Large intestine (tissue), 3 donors: ENCODE measurements at regions not wholly inside any gene's neighbourhood (a gene's known extent, or its start where the extent isn't known, plus 50 kb on each side); places are given as distances from the start of the nearest gene placed in this dataset.
"Not testable (repeated sequence)": the region's sequence is repeated elsewhere in the genome, so short reads cannot be mapped to it uniquely, and the experiment has no call there.

Source experiments
- DNase-seq, 2 donors: peaks; one replicate each; pipeline versions ENCODE4 v3.0.0 to v3.0.0-alpha.2; 2013
- H3K27ac ChIP-seq: one replicate; pipeline ENCODE4 v1.5.1; 2013; ENCODE audit warnings: low read length
- H3K27me3 ChIP-seq: 2 replicates; pipeline ENCODE4 v1.6.1; 2013; ENCODE audit warnings: low read length; ENCODE audit not compliant: control insufficient read depth, insufficient read depth
- H3K36me3 ChIP-seq: 2 replicates; pipeline ENCODE4 v1.6.1; 2013; ENCODE audit warnings: low read length; ENCODE audit not compliant: control insufficient read depth, insufficient read depth
- H3K4me1 ChIP-seq: one replicate; pipeline ENCODE4 v1.6.1; 2013; ENCODE audit warnings: low read length; ENCODE audit not compliant: control insufficient read depth, insufficient read depth
- H3K4me3 ChIP-seq: one replicate; pipeline ENCODE4 v1.5.1; 2013; ENCODE audit warnings: low read length
- H3K9me3 ChIP-seq: one replicate; pipeline ENCODE4 v1.6.1; 2013; ENCODE audit warnings: mild to moderate bottlenecking, low read depth, low read length, moderate library complexity; ENCODE audit not compliant: control insufficient read depth
- WGBS: methylation state at CpG from one replicate; pipeline ENCODE4 v1.1.5; 2013; ENCODE audit warnings: low lambda C conversion rate; ENCODE audit not compliant: insufficient coverage; 5-methylcytosine and 5-hydroxymethylcytosine counted together

DNA sequence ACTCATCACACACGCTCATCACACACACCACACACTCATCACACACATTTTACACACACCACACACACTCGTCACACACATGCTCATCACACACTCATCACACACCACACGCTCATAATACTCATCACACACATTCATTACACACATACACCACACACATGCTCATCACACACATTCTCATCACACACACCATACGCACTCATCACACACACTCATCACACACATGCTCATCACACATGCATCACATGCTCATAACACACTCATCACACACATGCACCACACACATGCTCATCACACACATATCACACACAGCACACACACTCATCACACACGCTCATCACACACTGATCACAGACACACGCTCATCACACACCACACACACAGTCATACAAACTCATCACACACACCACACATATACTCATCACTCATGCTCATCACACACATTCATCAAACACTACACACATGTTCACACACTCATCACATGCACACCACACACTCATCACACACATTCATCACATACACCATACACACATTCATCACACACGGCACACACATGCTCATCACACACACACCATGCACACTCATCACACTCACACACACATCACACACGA is 247.1 kb upstream of the SGCG start:
- no peaks in the 10 kb centered on the region for H3K27me3 ChIP-seq
- H3K36me3 ChIP-seq = no peaks in the 10 kb centered on the region
- H3K9me3 ChIP-seq = peaks cover 4% of the 10 kb centered on the region
- no peak overlapping the region for H3K27ac ChIP-seq
- H3K4me3 ChIP-seq = no peak overlapping the region
- WGBS = 100% methylated on average over 4 of the region's 8 CpGs
- no peak for DNase-seq
- no peaks in the 10 kb centered on the region for H3K4me1 ChIP-seq

DNA sequence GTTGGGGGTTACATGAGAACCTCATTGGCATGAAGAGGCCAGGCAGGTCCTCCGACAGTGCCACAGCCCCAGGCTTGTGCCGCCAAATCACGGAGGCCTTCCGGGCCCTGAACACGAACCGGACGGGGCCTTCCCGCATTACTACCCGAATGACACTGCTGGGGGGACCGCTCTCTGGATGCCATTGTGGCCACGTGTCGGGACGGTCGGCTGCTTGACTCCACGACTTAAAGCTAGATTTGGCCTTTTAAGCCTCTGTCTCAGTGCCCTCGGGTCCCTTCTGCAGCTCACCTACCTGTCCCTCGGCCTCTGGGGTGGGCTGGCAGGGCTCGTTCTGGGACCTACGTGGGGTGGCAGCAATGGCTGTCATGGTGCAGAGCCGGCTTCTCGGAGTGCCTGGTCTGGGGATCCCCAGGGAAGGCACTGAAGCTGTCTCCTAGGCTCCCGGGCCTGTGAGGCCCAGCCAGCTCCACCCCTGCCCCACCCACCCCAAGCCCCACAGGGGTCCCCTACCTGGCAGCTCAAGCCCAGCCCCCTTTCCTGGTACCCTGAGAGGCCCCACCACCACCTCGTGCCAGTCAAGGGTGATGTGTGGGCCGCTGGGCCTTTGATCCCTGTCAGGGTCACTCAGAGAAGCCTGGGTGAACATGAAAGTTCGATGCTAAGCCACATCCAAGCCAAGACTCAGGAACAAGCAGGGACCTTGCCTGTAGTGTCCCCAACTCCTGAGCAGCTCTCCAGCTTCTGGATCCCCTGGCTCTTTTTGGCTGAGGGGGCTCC is 245.8 kb upstream of the SGCG start:
- H3K27ac ChIP-seq = no peak overlapping the region
- WGBS = no CpG with 5 or more reads among the region's 25 CpGs
- H3K36me3 ChIP-seq = no peaks in the 10 kb centered on the region
- no peak for DNase-seq
- H3K4me3 ChIP-seq = no peak overlapping the region
- peaks cover 6% of the 10 kb centered on the region for H3K9me3 ChIP-seq
- H3K27me3 ChIP-seq = no peaks in the 10 kb centered on the region
- H3K4me1 ChIP-seq = no peaks in the 10 kb centered on the region

DNA sequence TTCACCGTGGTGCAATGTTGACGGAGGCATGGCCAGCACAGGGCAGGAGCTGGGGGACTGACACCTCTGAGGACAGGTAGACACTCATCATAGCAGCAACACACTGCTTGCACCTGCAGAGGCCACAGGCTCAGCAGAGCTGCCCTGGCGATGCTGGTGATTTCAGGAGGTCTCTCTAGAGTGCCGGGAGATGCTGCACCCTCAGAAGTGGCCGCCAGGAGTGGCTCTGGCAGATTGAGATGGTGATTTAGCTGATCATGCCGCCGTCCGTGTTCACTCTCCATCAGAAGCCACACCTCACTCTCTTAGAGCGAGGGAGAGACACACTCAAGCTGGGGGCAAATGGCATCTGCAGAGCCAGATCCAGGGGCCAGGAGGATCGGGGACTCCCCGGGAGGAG is 244.6 kb upstream of the SGCG start:
- Histone ChIP-seq H3K27ac (no peak overlapping the region), H3K27me3 (no peaks in the 10 kb centered on the region), H3K36me3 (no peaks in the 10 kb centered on the region), H3K4me3 (no peak overlapping the region), H3K9me3 (peaks cover 6% of the 10 kb centered on the region), H3K4me1 (no peaks in the 10 kb centered on the region)
- DNase-seq = no peak
- WGBS = no CpG with 5 or more reads among the region's 11 CpGs

DNA sequence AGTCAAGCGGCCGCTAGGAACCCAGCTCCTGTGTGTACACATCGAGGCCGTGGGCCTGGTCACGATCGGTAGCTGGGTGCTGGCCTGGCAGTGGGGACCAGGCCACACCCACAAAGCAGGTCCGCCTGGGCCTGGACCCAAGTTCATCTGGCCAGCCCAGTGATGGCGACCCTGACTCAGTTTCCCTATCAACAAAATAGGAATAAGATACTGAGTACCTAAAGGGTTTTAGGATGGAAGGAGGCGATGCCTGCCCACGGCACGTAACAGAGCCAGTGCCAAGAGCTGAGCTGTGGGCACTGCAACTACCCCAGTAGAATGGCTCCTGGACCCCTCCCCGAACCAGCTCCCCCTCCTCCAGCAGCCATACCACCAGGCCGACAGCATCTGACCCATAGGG is 243.5 kb upstream of the SGCG start:
- Histone ChIP-seq H3K27ac (no peak overlapping the region), H3K36me3 (no peaks in the 10 kb centered on the region), H3K9me3 (peaks cover 6% of the 10 kb centered on the region), H3K4me3 (no peak overlapping the region), H3K4me1 (no peaks in the 10 kb centered on the region), H3K27me3 (no peaks in the 10 kb centered on the region)
- WGBS = no CpG with 5 or more reads among the region's 13 CpGs
- no peak for DNase-seq

DNA sequence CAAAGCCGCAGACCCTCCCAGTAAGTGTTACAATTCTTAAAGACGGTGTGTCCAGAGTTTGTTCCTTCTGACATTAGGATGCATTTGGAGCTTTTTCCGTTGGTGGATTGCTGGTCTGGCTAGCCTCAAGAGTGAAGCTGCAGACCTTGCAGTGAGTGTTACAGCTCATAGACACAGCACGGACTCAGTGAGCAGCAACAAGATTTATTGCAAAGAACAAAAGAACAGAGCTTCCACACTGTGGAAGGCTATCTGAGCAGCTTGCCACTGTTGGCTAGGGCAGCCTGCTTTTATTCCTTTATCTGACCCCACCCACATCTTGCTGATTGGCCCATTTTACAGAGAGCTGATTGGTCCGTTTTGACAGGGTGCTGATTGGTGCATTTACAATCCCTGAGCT is 242.8 kb upstream of the SGCG start:
- H3K27me3 ChIP-seq = no peaks in the 10 kb centered on the region
- H3K27ac ChIP-seq = no peak overlapping the region
- WGBS = no CpG with 5 or more reads among the region's 5 CpGs
- no peaks in the 10 kb centered on the region for H3K36me3 ChIP-seq
- H3K9me3 ChIP-seq = peaks cover 6% of the 10 kb centered on the region
- H3K4me1 ChIP-seq = no peaks in the 10 kb centered on the region
- no peak overlapping the region for H3K4me3 ChIP-seq
- no peak for DNase-seq

DNA sequence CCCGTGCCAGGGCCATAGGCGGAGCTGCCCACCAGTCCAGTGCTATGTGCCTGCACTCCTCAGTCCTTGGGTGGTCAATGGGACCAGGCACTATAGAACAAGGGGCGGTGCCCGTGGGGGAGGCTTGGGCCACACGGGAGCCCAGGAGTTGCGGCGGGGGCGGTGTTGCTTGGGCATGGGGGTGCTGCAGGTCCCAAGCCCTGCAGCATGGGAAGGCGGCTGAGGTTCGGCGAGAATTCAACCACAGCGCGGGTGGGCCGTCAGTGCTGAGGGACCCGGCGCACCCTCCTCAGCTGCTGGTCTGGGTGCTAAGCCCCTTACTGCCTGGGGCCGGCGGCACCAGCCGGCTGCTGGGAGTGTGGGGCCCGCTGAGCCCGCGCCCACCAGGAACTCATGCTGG is 242.2 kb upstream of the SGCG start:
- peaks cover 6% of the 10 kb centered on the region for H3K9me3 ChIP-seq
- no peak overlapping the region for H3K27ac ChIP-seq
- no CpG with 5 or more reads among the region's 22 CpGs for WGBS
- no peaks in the 10 kb centered on the region for H3K27me3 ChIP-seq
- DNase-seq = no peak
- H3K4me3 ChIP-seq = no peak overlapping the region
- no peaks in the 10 kb centered on the region for H3K36me3 ChIP-seq
- no peaks in the 10 kb centered on the region for H3K4me1 ChIP-seq

DNA sequence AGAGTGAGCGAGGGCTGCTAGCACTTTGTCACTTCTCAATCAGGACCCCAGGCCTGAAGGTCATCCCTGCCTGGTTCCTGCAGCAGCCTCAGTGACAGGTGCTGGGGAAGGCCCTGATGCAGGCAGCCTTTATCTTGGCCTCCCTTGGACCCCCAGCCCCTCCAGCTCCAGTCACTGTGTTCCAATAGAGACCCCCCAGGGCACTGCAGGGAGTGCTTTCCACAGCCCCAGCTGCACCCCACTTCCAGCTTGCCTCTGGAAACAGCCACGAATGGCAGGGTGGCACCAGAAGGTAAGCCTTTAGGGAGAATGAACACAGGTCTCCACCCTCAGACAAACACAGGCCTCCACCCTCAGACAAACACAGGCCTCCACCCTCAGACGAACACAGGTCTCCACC is 241.6 kb upstream of the SGCG start:
- no peaks in the 10 kb centered on the region for H3K27me3 ChIP-seq
- peaks cover 6% of the 10 kb centered on the region for H3K9me3 ChIP-seq
- no peaks in the 10 kb centered on the region for H3K4me1 ChIP-seq
- DNase-seq = no peak
- H3K4me3 ChIP-seq = no peak overlapping the region
- WGBS = no CpG with 5 or more reads among the region's 3 CpGs
- H3K36me3 ChIP-seq = no peaks in the 10 kb centered on the region
- no peak overlapping the region for H3K27ac ChIP-seq

DNA sequence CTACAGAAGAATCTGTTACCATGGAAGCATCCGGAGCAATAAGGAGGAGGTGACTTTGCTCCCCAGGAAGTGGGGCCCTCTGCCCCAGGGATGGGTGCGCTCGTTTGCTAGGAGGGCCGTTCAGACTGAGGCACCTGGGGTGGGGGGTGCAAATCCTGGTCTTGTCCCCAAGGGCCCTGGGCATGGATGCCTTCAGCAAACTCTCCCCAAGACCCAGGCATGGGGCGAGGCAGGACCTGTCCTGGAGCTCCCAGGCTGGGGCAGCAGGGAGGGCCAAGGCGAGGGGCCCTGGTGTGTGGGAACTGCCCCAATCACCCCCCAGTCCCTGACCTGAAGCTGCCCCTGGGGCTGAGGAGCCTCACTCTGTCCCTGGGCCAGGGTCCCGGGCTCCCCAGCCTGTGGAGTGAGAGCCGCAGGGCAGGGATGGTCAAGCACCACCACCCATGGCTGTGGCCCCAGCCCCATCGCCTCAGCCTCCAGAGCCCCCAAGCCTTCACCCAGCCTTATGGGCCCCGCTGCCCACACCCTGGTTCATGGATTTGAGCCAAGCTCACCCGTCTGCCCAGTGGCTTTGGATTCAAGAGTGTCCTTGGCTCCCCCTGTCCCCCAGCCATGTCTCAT is 240.6 kb upstream of the SGCG start:
- Histone ChIP-seq H3K9me3 (peaks cover 6% of the 10 kb centered on the region), H3K36me3 (no peaks in the 10 kb centered on the region), H3K4me1 (no peaks in the 10 kb centered on the region), H3K27ac (no peak overlapping the region), H3K4me3 (no peak overlapping the region), H3K27me3 (no peaks in the 10 kb centered on the region)
- no peak for DNase-seq
- WGBS = no CpG with 5 or more reads among the region's 11 CpGs

DNA sequence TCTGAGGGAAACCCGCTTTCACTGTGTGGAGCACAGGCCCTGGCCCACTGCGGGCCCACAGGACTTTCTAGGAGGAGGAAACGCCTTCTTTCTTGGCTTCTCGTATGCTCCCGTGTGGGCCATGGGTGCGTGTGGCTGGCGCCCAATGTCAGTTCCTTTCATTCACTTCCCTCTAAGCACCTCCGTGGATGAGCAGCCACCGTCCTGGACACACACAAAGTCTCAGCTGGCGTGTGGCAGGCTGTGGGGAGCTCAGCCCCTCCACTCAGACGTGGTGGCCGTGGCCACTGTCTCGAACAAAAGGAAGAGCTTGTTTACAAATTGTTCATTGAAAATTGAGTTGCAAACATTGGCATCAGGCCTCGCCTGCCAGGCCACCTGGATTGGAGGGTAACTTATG is 240.0 kb upstream of the SGCG start:
- no peak for DNase-seq
- WGBS = no CpG with 5 or more reads among the region's 14 CpGs
- peaks cover 6% of the 10 kb centered on the region for H3K9me3 ChIP-seq
- H3K36me3 ChIP-seq = no peaks in the 10 kb centered on the region
- H3K4me1 ChIP-seq = no peaks in the 10 kb centered on the region
- no peaks in the 10 kb centered on the region for H3K27me3 ChIP-seq
- H3K4me3 ChIP-seq = no peak overlapping the region
- no peak overlapping the region for H3K27ac ChIP-seq

DNA sequence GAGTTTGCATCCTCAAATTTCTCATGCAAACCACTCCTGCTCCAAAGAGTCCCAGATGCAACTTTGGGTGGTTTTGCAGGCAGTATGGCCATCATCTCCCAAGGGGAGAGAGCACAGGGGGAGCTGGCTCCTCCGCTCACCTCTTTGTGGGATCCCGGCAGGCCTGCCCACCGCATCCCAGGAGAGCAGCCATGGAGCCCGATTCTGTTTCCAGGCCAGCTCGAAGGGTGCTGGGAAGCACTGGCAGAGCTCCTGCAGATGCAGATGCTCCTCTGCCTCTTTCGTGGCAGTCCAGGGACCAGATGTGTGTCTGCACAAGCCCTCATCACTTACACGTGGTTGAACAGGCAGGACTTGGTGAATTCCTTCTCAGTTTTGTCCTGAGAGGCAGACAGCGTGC is 239.3 kb upstream of the SGCG start:
- not testable (repeated sequence) for H3K27me3 ChIP-seq, DNase-seq, H3K9me3 ChIP-seq, H3K36me3 ChIP-seq, H3K4me1 ChIP-seq, H3K27ac ChIP-seq, H3K4me3 ChIP-seq
- WGBS = no CpG with 5 or more reads among the region's 8 CpGs
